ENCODE measurements at regions not wholly inside any gene's neighbourhood (a gene's known extent, or its start where the extent isn't known, plus 50 kb on each side); places are given as distances from the start of the nearest gene placed in this dataset.

GRCh38 chr12:67546746-67547145, 101.8 kb upstream of the DYRK2 start:
- TF ChIP-seq, protein P1, sequence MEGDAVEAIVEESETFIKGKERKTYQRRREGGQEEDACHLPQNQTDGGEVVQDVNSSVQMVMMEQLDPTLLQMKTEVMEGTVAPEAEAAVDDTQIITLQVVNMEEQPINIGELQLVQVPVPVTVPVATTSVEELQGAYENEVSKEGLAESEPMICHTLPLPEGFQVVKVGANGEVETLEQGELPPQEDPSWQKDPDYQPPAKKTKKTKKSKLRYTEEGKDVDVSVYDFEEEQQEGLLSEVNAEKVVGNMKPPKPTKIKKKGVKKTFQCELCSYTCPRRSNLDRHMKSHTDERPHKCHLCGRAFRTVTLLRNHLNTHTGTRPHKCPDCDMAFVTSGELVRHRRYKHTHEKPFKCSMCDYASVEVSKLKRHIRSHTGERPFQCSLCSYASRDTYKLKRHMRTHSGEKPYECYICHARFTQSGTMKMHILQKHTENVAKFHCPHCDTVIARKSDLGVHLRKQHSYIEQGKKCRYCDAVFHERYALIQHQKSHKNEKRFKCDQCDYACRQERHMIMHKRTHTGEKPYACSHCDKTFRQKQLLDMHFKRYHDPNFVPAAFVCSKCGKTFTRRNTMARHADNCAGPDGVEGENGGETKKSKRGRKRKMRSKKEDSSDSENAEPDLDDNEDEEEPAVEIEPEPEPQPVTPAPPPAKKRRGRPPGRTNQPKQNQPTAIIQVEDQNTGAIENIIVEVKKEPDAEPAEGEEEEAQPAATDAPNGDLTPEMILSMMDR (IDR thresholded peaks at IDR 0.05; ENCODE audit: poor library complexity, severe bottlenecking), result no peak
- TF ChIP-seq EZH2 (IDR thresholded peaks at IDR 0.05; ENCODE audit: borderline replicate concordance, insufficient read depth, low read length, poor library complexity, severe bottlenecking), result no peak
- TF ChIP-seq EP300 (conservative IDR thresholded peaks at IDR 0.05; ENCODE audit: poor library complexity, severe bottlenecking), result no peak
- no peak for TF ChIP-seq REST (IDR thresholded peaks at IDR 0.05; ENCODE audit: borderline replicate concordance)
- TF ChIP-seq TAF1 (IDR thresholded peaks at IDR 0.05; ENCODE audit: low read depth), result no peak
- no peak for TF ChIP-seq SMC3 (conservative IDR thresholded peaks at IDR 0.05; ENCODE audit: poor library complexity)
- TF ChIP-seq MXI1 (conservative IDR thresholded peaks at IDR 0.05; ENCODE audit: poor library complexity, severe bottlenecking), result no peak

All from neural cell (in vitro differentiated cells).